ENCODE measurements at regions not wholly inside any gene's neighbourhood (a gene's known extent, or its start where the extent isn't known, plus 50 kb on each side); places are given as distances from the start of the nearest gene placed in this dataset.

DNA sequence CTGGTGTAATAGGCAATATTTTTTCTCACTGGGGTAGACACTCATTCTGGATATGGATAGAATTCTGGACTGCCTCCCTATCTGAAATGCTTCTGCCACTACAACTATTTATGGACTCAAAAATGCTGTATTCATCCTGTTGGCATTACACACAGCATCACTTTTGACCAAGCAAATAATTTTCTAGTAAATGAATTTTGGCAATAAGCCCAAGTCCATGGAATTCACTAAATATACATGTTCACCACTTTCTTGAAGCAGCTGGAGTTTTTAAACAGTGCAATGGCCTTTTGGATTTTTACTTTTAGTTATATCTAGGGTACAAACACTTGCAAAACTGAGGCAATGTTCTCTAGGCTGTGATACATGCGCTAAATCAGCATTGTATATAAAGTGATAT, 724.9 kb upstream of the EDIL3 start:
- Histone ChIP-seq H3K9ac (ENCODE audit: low read depth, low read length, poor library complexity, severe bottlenecking) (no peak overlapping the region), H3K79me2 (ENCODE audit: insufficient read depth, low read length) (no peaks in the 10 kb centered on the region), H3K4me3 (ENCODE audit: low read length, poor library complexity, severe bottlenecking) (no peak overlapping the region), H3K4me2 (ENCODE audit: low read depth, low read length, poor library complexity, severe bottlenecking) (no peak overlapping the region), H3K9me3 (ENCODE audit: insufficient read depth, low read depth, low read length) (no peaks in the 10 kb centered on the region), H2AFZ (ENCODE audit: low read length) (no peak overlapping the region), H4K20me1 (ENCODE audit: insufficient read depth, low read length, poor library complexity, severe bottlenecking) (no peaks in the 10 kb centered on the region), H3K36me3 (ENCODE audit: insufficient read depth, low read length) (no peaks in the 10 kb centered on the region), H3F3A (ENCODE audit: low read depth) (no peaks in the 10 kb centered on the region), H3K9me2 (replicated peaks; ENCODE audit: low read depth, low read length) (no peaks in the 10 kb centered on the region), H3K27me3 (ENCODE audit: insufficient read depth, low read length, poor library complexity, severe bottlenecking) (no peaks in the 10 kb centered on the region), H3K4me1 (ENCODE audit: insufficient read depth, low read length, poor library complexity, severe bottlenecking) (no peaks in the 10 kb centered on the region)
- no peak for TF ChIP-seq EZH2phosphoT487 (IDR thresholded peaks at IDR 0.05; ENCODE audit: borderline replicate concordance)
- TF ChIP-seq, protein P1, sequence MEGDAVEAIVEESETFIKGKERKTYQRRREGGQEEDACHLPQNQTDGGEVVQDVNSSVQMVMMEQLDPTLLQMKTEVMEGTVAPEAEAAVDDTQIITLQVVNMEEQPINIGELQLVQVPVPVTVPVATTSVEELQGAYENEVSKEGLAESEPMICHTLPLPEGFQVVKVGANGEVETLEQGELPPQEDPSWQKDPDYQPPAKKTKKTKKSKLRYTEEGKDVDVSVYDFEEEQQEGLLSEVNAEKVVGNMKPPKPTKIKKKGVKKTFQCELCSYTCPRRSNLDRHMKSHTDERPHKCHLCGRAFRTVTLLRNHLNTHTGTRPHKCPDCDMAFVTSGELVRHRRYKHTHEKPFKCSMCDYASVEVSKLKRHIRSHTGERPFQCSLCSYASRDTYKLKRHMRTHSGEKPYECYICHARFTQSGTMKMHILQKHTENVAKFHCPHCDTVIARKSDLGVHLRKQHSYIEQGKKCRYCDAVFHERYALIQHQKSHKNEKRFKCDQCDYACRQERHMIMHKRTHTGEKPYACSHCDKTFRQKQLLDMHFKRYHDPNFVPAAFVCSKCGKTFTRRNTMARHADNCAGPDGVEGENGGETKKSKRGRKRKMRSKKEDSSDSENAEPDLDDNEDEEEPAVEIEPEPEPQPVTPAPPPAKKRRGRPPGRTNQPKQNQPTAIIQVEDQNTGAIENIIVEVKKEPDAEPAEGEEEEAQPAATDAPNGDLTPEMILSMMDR (conservative IDR thresholded peaks at IDR 0.05; ENCODE audit: low read length), result no peak

- Histone ChIP-seq H3K36me3 (ENCODE audit: insufficient read depth, low read length) (no peaks in the 10 kb centered on the region), H3K4me3 (ENCODE audit: low read length, poor library complexity, severe bottlenecking) (no peak overlapping the region), H3F3A (ENCODE audit: low read depth) (no peaks in the 10 kb centered on the region), H3K4me1 (ENCODE audit: insufficient read depth, low read length, poor library complexity, severe bottlenecking) (no peaks in the 10 kb centered on the region), H3K9me3 (ENCODE audit: insufficient read depth, low read depth, low read length) (no peaks in the 10 kb centered on the region), H2AFZ (ENCODE audit: low read length) (no peak overlapping the region), H3K9me2 (replicated peaks; ENCODE audit: low read depth, low read length) (no peaks in the 10 kb centered on the region), H4K20me1 (ENCODE audit: insufficient read depth, low read length, poor library complexity, severe bottlenecking) (no peaks in the 10 kb centered on the region), H3K27me3 (ENCODE audit: insufficient read depth, low read length, poor library complexity, severe bottlenecking) (no peaks in the 10 kb centered on the region), H3K4me2 (ENCODE audit: low read depth, low read length, poor library complexity, severe bottlenecking) (no peak overlapping the region), H3K9ac (ENCODE audit: low read depth, low read length, poor library complexity, severe bottlenecking) (no peak overlapping the region), H3K79me2 (ENCODE audit: insufficient read depth, low read length) (no peaks in the 10 kb centered on the region)
- TF ChIP-seq EZH2phosphoT487 (IDR thresholded peaks at IDR 0.05; ENCODE audit: borderline replicate concordance), result no peak
- TF ChIP-seq, protein P1 (conservative IDR thresholded peaks at IDR 0.05; ENCODE audit: low read length), result no peak
Observed at GRCh38 chr5:85132269-85132668, 747.6 kb upstream of the EDIL3 start.

DNA sequence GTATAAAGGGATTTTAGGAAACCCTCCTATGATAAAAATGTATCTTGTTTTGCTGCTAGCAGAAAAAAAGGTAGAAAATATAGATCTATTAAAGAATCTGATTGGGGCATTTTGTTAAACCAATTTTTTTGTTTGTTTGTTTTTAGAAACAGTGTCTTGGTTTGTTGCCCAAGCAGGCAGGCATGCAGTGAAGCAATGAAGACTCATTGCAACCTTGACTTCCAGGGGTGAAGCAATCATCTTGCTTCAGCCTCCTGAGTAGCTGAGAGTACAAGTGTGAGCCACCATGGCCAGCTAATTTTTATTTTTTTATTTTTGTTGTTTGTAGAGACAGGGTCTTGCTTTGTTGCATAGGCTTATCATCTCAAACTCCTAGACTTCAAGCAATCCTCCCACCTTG, 755.8 kb upstream of the EDIL3 start:
- H3K9me2 ChIP-seq (replicated peaks; ENCODE audit: low read depth, low read length), result no peaks in the 10 kb centered on the region
- H2AFZ ChIP-seq (ENCODE audit: low read length), result no peak overlapping the region
- H3F3A ChIP-seq (ENCODE audit: low read depth), result no peaks in the 10 kb centered on the region
- no peak overlapping the region for H3K9ac ChIP-seq (ENCODE audit: low read depth, low read length, poor library complexity, severe bottlenecking)
- H4K20me1 ChIP-seq (ENCODE audit: insufficient read depth, low read length, poor library complexity, severe bottlenecking), result no peaks in the 10 kb centered on the region
- H3K4me2 ChIP-seq (ENCODE audit: low read depth, low read length, poor library complexity, severe bottlenecking), result no peak overlapping the region
- no peak overlapping the region for H3K4me3 ChIP-seq (ENCODE audit: low read length, poor library complexity, severe bottlenecking)
- no peaks in the 10 kb centered on the region for H3K9me3 ChIP-seq (ENCODE audit: insufficient read depth, low read depth, low read length)
- no peaks in the 10 kb centered on the region for H3K27me3 ChIP-seq (ENCODE audit: insufficient read depth, low read length, poor library complexity, severe bottlenecking)
- H3K79me2 ChIP-seq (ENCODE audit: insufficient read depth, low read length), result no peaks in the 10 kb centered on the region
- H3K36me3 ChIP-seq (ENCODE audit: insufficient read depth, low read length), result no peaks in the 10 kb centered on the region
- no peaks in the 10 kb centered on the region for H3K4me1 ChIP-seq (ENCODE audit: insufficient read depth, low read length, poor library complexity, severe bottlenecking)
- TF ChIP-seq, protein P1 (conservative IDR thresholded peaks at IDR 0.05; ENCODE audit: low read length), result no peak
- no peak for TF ChIP-seq EZH2phosphoT487 (IDR thresholded peaks at IDR 0.05; ENCODE audit: borderline replicate concordance)

All from Loucy (cell line).